ENCODE measurements at regions not wholly inside any gene's neighbourhood (a gene's known extent, or its start where the extent isn't known, plus 50 kb on each side); places are given as distances from the start of the nearest gene placed in this dataset.
"Not testable (repeated sequence)": the region's sequence is repeated elsewhere in the genome, so short reads cannot be mapped to it uniquely, and the experiment has no call there.

DNA sequence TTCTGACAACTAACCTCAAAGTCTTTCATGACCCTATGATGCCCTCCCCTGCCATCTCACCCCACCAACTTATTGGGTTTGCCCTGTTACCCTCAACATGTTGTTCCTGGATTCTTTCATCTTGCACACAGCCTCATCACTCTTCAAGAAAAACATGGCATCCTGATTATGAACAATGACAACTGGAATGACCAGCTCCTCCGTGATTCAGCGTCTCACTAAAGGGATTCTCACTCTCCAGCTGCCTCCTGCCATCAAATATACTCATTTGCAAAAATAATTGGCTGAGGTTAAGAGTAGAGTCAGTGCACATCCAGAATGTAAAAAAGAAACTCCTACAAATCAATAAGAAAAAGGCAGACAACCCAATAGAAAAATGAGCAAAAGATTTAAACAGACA, 59.7 kb upstream of the MDGA1 start:
- H3K79me2 ChIP-seq (ENCODE audit: insufficient read depth, low read length): no peaks in the 10 kb centered on the region
- no peaks in the 10 kb centered on the region for H3K4me1 ChIP-seq (ENCODE audit: insufficient read depth, low read length)
- H3K36me3 ChIP-seq (ENCODE audit: insufficient read depth, low read length): no peaks in the 10 kb centered on the region
- Mint-ChIP-seq H3K9me3 (ENCODE audit: unreplicated experiment) (peaks cover 1% of the 10 kb centered on the region), H3K27me3 (ENCODE audit: low read depth, unreplicated experiment) (peaks cover 76% of the 10 kb centered on the region), H3K4me3 (ENCODE audit: unreplicated experiment) (no peak overlapping the region), H3K36me3 (ENCODE audit: low read depth, unreplicated experiment) (no peaks in the 10 kb centered on the region), H3K4me1 (ENCODE audit: low read depth, unreplicated experiment) (no peaks in the 10 kb centered on the region), H3K27ac (ENCODE audit: unreplicated experiment) (no peak overlapping the region)
- H3K9ac ChIP-seq (ENCODE audit: low read length): no peak overlapping the region
- H3K4me2 ChIP-seq (ENCODE audit: low read length): no peak overlapping the region
- peaks cover 3% of the 10 kb centered on the region for H3K27me3 ChIP-seq (ENCODE audit: insufficient read depth, low read length)
- H2AFZ ChIP-seq (ENCODE audit: low read depth, low read length): no peak overlapping the region
- FAIRE-seq (no peak), DNase-seq (ENCODE audit: low read depth) (no peak)
- no peak overlapping the region for H3K27ac ChIP-seq (ENCODE audit: low read depth, low read length)
- no peaks in the 10 kb centered on the region for H4K20me1 ChIP-seq (ENCODE audit: insufficient read depth, low read length)
- no peaks in the 10 kb centered on the region for H3K9me3 ChIP-seq (ENCODE audit: insufficient read depth, low read depth, low read length)
- H3K4me3 ChIP-seq (ENCODE audit: insufficient read depth, low read depth, low read length): no peak overlapping the region
- TF ChIP-seq, protein P1, sequence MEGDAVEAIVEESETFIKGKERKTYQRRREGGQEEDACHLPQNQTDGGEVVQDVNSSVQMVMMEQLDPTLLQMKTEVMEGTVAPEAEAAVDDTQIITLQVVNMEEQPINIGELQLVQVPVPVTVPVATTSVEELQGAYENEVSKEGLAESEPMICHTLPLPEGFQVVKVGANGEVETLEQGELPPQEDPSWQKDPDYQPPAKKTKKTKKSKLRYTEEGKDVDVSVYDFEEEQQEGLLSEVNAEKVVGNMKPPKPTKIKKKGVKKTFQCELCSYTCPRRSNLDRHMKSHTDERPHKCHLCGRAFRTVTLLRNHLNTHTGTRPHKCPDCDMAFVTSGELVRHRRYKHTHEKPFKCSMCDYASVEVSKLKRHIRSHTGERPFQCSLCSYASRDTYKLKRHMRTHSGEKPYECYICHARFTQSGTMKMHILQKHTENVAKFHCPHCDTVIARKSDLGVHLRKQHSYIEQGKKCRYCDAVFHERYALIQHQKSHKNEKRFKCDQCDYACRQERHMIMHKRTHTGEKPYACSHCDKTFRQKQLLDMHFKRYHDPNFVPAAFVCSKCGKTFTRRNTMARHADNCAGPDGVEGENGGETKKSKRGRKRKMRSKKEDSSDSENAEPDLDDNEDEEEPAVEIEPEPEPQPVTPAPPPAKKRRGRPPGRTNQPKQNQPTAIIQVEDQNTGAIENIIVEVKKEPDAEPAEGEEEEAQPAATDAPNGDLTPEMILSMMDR (IDR thresholded peaks at IDR 0.05; ENCODE audit: insufficient read depth, low read depth, low read length): no peak
- no peak for TF ChIP-seq EZH2 (IDR thresholded peaks at IDR 0.05; ENCODE audit: insufficient read depth, low read length)

DNA sequence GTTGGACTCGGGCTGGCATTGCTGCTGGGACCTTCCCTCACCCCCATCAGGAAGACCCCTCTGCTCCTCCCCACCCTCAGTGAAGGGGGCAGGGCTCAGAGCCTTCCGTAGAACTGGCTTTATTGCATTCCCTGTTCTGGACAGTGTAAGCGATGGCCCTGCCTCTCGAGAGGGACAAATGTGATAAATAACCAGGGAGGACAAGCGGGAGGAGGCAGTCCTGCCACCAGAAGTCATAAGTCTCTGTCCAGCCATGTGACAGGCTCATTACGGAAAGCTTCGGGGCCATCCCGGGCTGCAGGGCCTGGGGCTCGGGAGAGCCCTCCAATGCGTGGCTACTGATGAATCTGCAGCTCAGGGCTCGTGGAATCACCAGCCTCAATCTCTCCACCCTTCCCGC, 58.5 kb upstream of the MDGA1 start:
- FAIRE-seq: no peak
- H3K27me3 ChIP-seq (ENCODE audit: insufficient read depth, low read length): peaks cover 4% of the 10 kb centered on the region
- H3K4me3 ChIP-seq (ENCODE audit: insufficient read depth, low read depth, low read length): no peak overlapping the region
- H3K79me2 ChIP-seq (ENCODE audit: insufficient read depth, low read length): no peaks in the 10 kb centered on the region
- H4K20me1 ChIP-seq (ENCODE audit: insufficient read depth, low read length): no peaks in the 10 kb centered on the region
- no peak overlapping the region for H2AFZ ChIP-seq (ENCODE audit: low read depth, low read length)
- Mint-ChIP-seq H3K4me1 (ENCODE audit: low read depth, unreplicated experiment) (no peaks in the 10 kb centered on the region), H3K9me3 (ENCODE audit: unreplicated experiment) (peaks cover 1% of the 10 kb centered on the region), H3K4me3 (ENCODE audit: unreplicated experiment) (no peak overlapping the region), H3K27ac (ENCODE audit: unreplicated experiment) (no peak overlapping the region), H3K36me3 (ENCODE audit: low read depth, unreplicated experiment) (no peaks in the 10 kb centered on the region), H3K27me3 (ENCODE audit: low read depth, unreplicated experiment) (peaks cover 70% of the 10 kb centered on the region)
- H3K9me3 ChIP-seq (ENCODE audit: insufficient read depth, low read depth, low read length): no peaks in the 10 kb centered on the region
- no peak for TF ChIP-seq EZH2 (IDR thresholded peaks at IDR 0.05; ENCODE audit: insufficient read depth, low read length)
- TF ChIP-seq, protein P1 (IDR thresholded peaks at IDR 0.05; ENCODE audit: insufficient read depth, low read depth, low read length): no peak
- H3K27ac ChIP-seq (ENCODE audit: low read depth, low read length): no peak overlapping the region
- no peaks in the 10 kb centered on the region for H3K36me3 ChIP-seq (ENCODE audit: insufficient read depth, low read length)
- H3K9ac ChIP-seq (ENCODE audit: low read length): no peak overlapping the region
- DNase-seq (ENCODE audit: low read depth): no peak
- H3K4me2 ChIP-seq (ENCODE audit: low read length): no peak overlapping the region
- H3K4me1 ChIP-seq (ENCODE audit: insufficient read depth, low read length): no peaks in the 10 kb centered on the region

DNA sequence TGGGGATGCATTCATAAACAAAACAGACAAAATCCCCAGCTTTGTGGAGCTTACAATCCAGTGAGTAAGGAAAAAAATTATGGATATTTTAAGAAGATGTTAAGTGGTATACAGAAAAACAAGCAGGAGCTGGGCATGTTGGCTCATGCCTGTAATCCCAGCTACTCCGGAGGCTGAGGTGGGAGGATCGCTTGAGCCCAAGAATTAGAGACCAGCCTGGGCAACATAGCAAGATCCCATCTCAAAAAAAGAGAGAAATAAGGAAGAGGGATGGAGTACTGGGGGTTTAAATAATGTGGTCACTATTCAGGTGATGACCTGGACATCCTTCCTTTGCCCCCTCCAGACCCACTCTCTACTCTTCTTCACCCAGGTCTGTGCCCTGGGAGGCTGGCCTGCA, 55.0 kb upstream of the MDGA1 start:
- Histone ChIP-seq H3K9me3 (ENCODE audit: insufficient read depth, low read depth, low read length) (no peaks in the 10 kb centered on the region), H3K27ac (ENCODE audit: low read depth, low read length) (no peak overlapping the region), H3K4me1 (ENCODE audit: insufficient read depth, low read length) (no peaks in the 10 kb centered on the region), H3K9ac (ENCODE audit: low read length) (no peak overlapping the region), H3K4me2 (ENCODE audit: low read length) (no peak overlapping the region), H4K20me1 (ENCODE audit: insufficient read depth, low read length) (no peaks in the 10 kb centered on the region), H3K36me3 (ENCODE audit: insufficient read depth, low read length) (no peaks in the 10 kb centered on the region), H2AFZ (ENCODE audit: low read depth, low read length) (no peak overlapping the region), H3K79me2 (ENCODE audit: insufficient read depth, low read length) (no peaks in the 10 kb centered on the region), H3K4me3 (ENCODE audit: insufficient read depth, low read depth, low read length) (no peak overlapping the region), H3K27me3 (ENCODE audit: insufficient read depth, low read length) (peaks cover 4% of the 10 kb centered on the region)
- H3K27ac Mint-ChIP-seq (ENCODE audit: unreplicated experiment): no peak overlapping the region
- H3K36me3 Mint-ChIP-seq (ENCODE audit: low read depth, unreplicated experiment): no peaks in the 10 kb centered on the region
- no peak overlapping the region for H3K4me3 Mint-ChIP-seq (ENCODE audit: unreplicated experiment)
- no peak for TF ChIP-seq EZH2 (IDR thresholded peaks at IDR 0.05; ENCODE audit: insufficient read depth, low read length)
- TF ChIP-seq, protein P1 (IDR thresholded peaks at IDR 0.05; ENCODE audit: insufficient read depth, low read depth, low read length): no peak
- H3K27me3 Mint-ChIP-seq (ENCODE audit: low read depth, unreplicated experiment): peaks cover 63% of the 10 kb centered on the region
- no peaks in the 10 kb centered on the region for H3K4me1 Mint-ChIP-seq (ENCODE audit: low read depth, unreplicated experiment)
- H3K9me3 Mint-ChIP-seq (ENCODE audit: unreplicated experiment): peaks cover 1% of the 10 kb centered on the region
- FAIRE-seq (no peak), DNase-seq (ENCODE audit: low read depth) (no peak)

DNA sequence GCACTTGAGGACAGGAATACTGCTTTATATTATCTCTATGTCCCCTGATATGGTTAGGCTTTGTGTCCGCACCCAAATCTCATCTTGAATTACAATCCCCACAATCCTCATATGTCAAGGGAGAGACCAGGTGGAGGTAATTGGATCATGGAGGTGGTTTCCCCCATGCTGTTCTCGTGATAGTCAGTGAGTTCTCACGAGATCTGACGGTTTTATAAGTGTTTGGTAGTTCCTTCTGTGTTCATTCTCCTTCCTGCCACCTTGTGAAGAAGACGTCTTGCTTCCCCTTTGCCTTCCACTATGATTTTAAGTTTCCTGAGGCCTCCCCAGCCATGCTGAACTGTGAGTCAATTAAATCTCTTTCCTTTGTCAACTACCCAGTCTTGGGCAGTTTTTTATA, 51.7 kb upstream of the MDGA1 start:
- H2AFZ ChIP-seq (ENCODE audit: low read depth, low read length); DNase-seq (ENCODE audit: low read depth); H3K9me3 Mint-ChIP-seq (ENCODE audit: unreplicated experiment); H3K36me3 Mint-ChIP-seq (ENCODE audit: low read depth, unreplicated experiment); H3K9ac ChIP-seq (ENCODE audit: low read length); H3K4me1 ChIP-seq (ENCODE audit: insufficient read depth, low read length); H3K27ac Mint-ChIP-seq (ENCODE audit: unreplicated experiment); H4K20me1 ChIP-seq (ENCODE audit: insufficient read depth, low read length); H3K4me3 ChIP-seq (ENCODE audit: insufficient read depth, low read depth, low read length); FAIRE-seq; H3K27ac ChIP-seq (ENCODE audit: low read depth, low read length); H3K27me3 ChIP-seq (ENCODE audit: insufficient read depth, low read length); H3K79me2 ChIP-seq (ENCODE audit: insufficient read depth, low read length); H3K9me3 ChIP-seq (ENCODE audit: insufficient read depth, low read depth, low read length); H3K4me3 Mint-ChIP-seq (ENCODE audit: unreplicated experiment); H3K36me3 ChIP-seq (ENCODE audit: insufficient read depth, low read length); H3K4me1 Mint-ChIP-seq (ENCODE audit: low read depth, unreplicated experiment); H3K4me2 ChIP-seq (ENCODE audit: low read length): not testable (repeated sequence)
- peaks cover 38% of the 10 kb centered on the region for H3K27me3 Mint-ChIP-seq (ENCODE audit: low read depth, unreplicated experiment)
